HFF-Myc (cell line): ENCODE measurements at regions not wholly inside any gene's neighbourhood (a gene's known extent, or its start where the extent isn't known, plus 50 kb on each side); places are given as distances from the start of the nearest gene placed in this dataset.

Experiments used
- DNase-seq: peaks from one replicate; pipeline ENCODE4 v3.0.0-alpha.2; 2011; ENCODE audit warnings: low read depth; ENCODE audit errors: extremely low read depth
- H3K4me3 ChIP-seq: replicated peaks from 2 replicates; pipeline ENCODE4 v1.5.1; 2011; ENCODE audit warnings: low read depth, mild to moderate bottlenecking, control low read depth, low read length
- CTCF ChIP-seq: IDR thresholded peaks from 2 replicates; pipeline ENCODE4 v1.5.1; 2012; ENCODE audit warnings: mild to moderate bottlenecking, low read depth, low read length, control low read depth; ENCODE audit errors: missing control alignments

GRCh38 chr5:36447776-36448175, 146.1 kb upstream of the RANBP3L start:
- TF ChIP-seq CTCF, result no peak
- H3K4me3 ChIP-seq, result no peak overlapping the region
- no peak for DNase-seq

GRCh38 chr5:36450229-36451014, 148.7 kb upstream of the RANBP3L start:
- TF ChIP-seq CTCF, result no peak
- no peak for DNase-seq
- H3K4me3 ChIP-seq, result no peak overlapping the region

- no peak for TF ChIP-seq CTCF
- DNase-seq, result no peak
Observed at GRCh38 chr5:36452424-36453006, 150.8 kb upstream of the RANBP3L start.

GRCh38 chr5:36457511-36458270, 148.7 kb upstream of the SLC1A3 start:
- TF ChIP-seq CTCF, result no peak
- no peak overlapping the region for H3K4me3 ChIP-seq
- DNase-seq, result no peak

More at GRCh38 chr5:36452424-36453006, 150.8 kb upstream of the RANBP3L start:
- no peak overlapping the region for H3K4me3 ChIP-seq

GRCh38 chr5:36458746-36459145, 147.7 kb upstream of the SLC1A3 start:
- H3K4me3 ChIP-seq, result no peak overlapping the region
- DNase-seq, result no peak
- no peak for TF ChIP-seq CTCF

GRCh38 chr5:36459176-36460135, 146.9 kb upstream of the SLC1A3 start:
- TF ChIP-seq CTCF, result peak; percentile 37
- no peak overlapping the region for H3K4me3 ChIP-seq
- DNase-seq, result no peak
